ENCODE measurements at regions not wholly inside any gene's neighbourhood (a gene's known extent, or its start where the extent isn't known, plus 50 kb on each side); places are given as distances from the start of the nearest gene placed in this dataset.
"Not testable (repeated sequence)": the region's sequence is repeated elsewhere in the genome, so short reads cannot be mapped to it uniquely, and the experiment has no call there.

DNA sequence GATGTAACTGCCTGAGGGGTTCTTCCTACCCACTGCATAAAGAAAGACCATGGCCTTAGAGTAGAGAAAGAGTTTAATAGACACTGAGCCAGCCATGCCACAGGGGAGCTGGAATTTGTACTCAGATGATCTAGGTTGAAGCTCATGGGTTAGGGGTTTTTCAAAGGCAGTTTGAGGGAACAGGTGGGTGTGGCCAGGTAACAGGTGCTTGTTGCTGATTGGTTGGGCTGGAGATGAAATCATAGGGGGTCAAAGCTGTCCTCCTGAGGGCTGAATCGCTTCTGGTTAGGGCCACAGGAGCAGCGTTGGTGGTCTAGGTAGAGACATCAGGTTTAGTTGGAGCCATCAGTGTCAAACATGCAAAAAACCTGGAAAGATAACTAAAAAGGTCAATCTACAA, 59.2 kb upstream of the CSNK1A1L start:
- H3K27me3 ChIP-seq (replicated peaks; ENCODE audit: control insufficient read depth, insufficient read depth, low read length), result no peaks in the 10 kb centered on the region

GRCh38 chr13:37163641-37164265, 58.3 kb upstream of the CSNK1A1L start:
- Mint-ChIP-seq H3K27ac (ENCODE audit: unreplicated experiment) (no peak overlapping the region), H3K4me1 (ENCODE audit: low read depth, unreplicated experiment) (no peaks in the 10 kb centered on the region), H3K36me3 (ENCODE audit: insufficient read depth, unreplicated experiment) (no peaks in the 10 kb centered on the region), H3K9me3 (ENCODE audit: unreplicated experiment) (no peaks in the 10 kb centered on the region), H3K4me3 (ENCODE audit: unreplicated experiment) (no peak overlapping the region), H3K27me3 (ENCODE audit: insufficient read depth, unreplicated experiment) (peaks cover 4% of the 10 kb centered on the region)
- Histone ChIP-seq H3K9me3 (no peaks in the 10 kb centered on the region), H3K27me3 (replicated peaks; ENCODE audit: control insufficient read depth, insufficient read depth, low read length) (no peaks in the 10 kb centered on the region), H3K4me3 (ENCODE audit: low read depth, low read length) (no peak overlapping the region), H3K4me1 (no peaks in the 10 kb centered on the region), H3K36me3 (ENCODE audit: control insufficient read depth, insufficient read depth, low read length) (no peaks in the 10 kb centered on the region)
- no TSS peak for BruUV-seq (replicated peaks)
- intact Hi-C loops (cut with micrococcal nuclease; ENCODE audit: unreplicated experiment), result no loop called here
- ChIA-PET CTCF (no interaction called here), POLR2A (no interaction called here)
- TF ChIP-seq, protein P1, sequence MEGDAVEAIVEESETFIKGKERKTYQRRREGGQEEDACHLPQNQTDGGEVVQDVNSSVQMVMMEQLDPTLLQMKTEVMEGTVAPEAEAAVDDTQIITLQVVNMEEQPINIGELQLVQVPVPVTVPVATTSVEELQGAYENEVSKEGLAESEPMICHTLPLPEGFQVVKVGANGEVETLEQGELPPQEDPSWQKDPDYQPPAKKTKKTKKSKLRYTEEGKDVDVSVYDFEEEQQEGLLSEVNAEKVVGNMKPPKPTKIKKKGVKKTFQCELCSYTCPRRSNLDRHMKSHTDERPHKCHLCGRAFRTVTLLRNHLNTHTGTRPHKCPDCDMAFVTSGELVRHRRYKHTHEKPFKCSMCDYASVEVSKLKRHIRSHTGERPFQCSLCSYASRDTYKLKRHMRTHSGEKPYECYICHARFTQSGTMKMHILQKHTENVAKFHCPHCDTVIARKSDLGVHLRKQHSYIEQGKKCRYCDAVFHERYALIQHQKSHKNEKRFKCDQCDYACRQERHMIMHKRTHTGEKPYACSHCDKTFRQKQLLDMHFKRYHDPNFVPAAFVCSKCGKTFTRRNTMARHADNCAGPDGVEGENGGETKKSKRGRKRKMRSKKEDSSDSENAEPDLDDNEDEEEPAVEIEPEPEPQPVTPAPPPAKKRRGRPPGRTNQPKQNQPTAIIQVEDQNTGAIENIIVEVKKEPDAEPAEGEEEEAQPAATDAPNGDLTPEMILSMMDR (IDR thresholded peaks at IDR 0.05; ENCODE audit: insufficient read depth in 1 of 2, low read depth in 1 of 2, low read length in 1 of 2, severe bottlenecking in 1 of 2, unreplicated experiment in 1 of 2), result no peak
- DNase-seq, result no peak

More for the DNA sequence above, 59.2 kb upstream of the CSNK1A1L start:
- H3K27ac Mint-ChIP-seq (ENCODE audit: unreplicated experiment), result no peak overlapping the region
- POLR2A ChIA-PET, result no interaction called here
- no TSS peak for BruUV-seq (replicated peaks)
- H3K36me3 Mint-ChIP-seq (ENCODE audit: insufficient read depth, unreplicated experiment), result no peaks in the 10 kb centered on the region
- no peaks in the 10 kb centered on the region for H3K4me1 ChIP-seq
- no peaks in the 10 kb centered on the region for H3K9me3 ChIP-seq
- CTCF ChIA-PET, result no interaction called here
- no peaks in the 10 kb centered on the region for H3K4me1 Mint-ChIP-seq (ENCODE audit: low read depth, unreplicated experiment)
- no peaks in the 10 kb centered on the region for H3K9me3 Mint-ChIP-seq (ENCODE audit: unreplicated experiment)
- no peaks in the 10 kb centered on the region for H3K36me3 ChIP-seq (ENCODE audit: control insufficient read depth, insufficient read depth, low read length)
- TF ChIP-seq, protein P1 (IDR thresholded peaks at IDR 0.05; ENCODE audit: insufficient read depth in 1 of 2, low read depth in 1 of 2, low read length in 1 of 2, severe bottlenecking in 1 of 2, unreplicated experiment in 1 of 2), result no peak
- no peak overlapping the region for H3K4me3 Mint-ChIP-seq (ENCODE audit: unreplicated experiment)
- no peak overlapping the region for H3K4me3 ChIP-seq (ENCODE audit: low read depth, low read length)
- DNase-seq, result no peak
- intact Hi-C loops (cut with micrococcal nuclease; ENCODE audit: unreplicated experiment), result no loop called here
- H3K27me3 Mint-ChIP-seq (ENCODE audit: insufficient read depth, unreplicated experiment), result peaks cover 4% of the 10 kb centered on the region

DNA sequence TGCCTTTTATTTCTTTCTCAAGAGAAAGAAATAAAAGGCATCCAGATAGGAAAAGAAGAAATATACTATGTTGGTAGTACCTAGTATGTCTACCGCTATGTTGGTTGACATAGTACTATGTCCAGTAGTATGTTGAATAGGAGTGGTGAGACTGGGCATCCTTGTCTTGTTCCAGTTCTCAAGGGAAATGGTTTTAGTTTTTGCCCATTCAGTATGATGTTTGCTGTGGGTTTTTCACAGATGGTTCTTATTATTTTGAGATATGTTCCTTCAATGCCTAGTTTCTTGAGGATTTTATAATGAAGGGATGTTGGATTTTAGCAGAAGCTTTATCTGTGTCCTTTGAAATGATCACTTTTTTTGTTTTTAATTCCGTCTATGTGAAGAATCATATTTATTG, 53.0 kb upstream of the CSNK1A1L start:
- BruUV-seq (replicated peaks), result no TSS peak
- intact Hi-C loops (cut with micrococcal nuclease; ENCODE audit: unreplicated experiment), result no loop called here
- H3K27me3 ChIP-seq (replicated peaks; ENCODE audit: control insufficient read depth, insufficient read depth, low read length), result no peaks in the 10 kb centered on the region
- Mint-ChIP-seq H3K9me3 (ENCODE audit: unreplicated experiment) (no peaks in the 10 kb centered on the region), H3K36me3 (ENCODE audit: insufficient read depth, unreplicated experiment) (no peaks in the 10 kb centered on the region), H3K4me3 (ENCODE audit: unreplicated experiment) (no peak overlapping the region), H3K27ac (ENCODE audit: unreplicated experiment) (no peak overlapping the region), H3K4me1 (ENCODE audit: low read depth, unreplicated experiment) (peaks cover 6% of the 10 kb centered on the region), H3K27me3 (ENCODE audit: insufficient read depth, unreplicated experiment) (no peaks in the 10 kb centered on the region)
- H3K4me3 ChIP-seq (ENCODE audit: low read depth, low read length), result no peak overlapping the region
- no peak for DNase-seq
- no peaks in the 10 kb centered on the region for H3K4me1 ChIP-seq
- POLR2A ChIA-PET, result no interaction called here
- no peaks in the 10 kb centered on the region for H3K36me3 ChIP-seq (ENCODE audit: control insufficient read depth, insufficient read depth, low read length)
- TF ChIP-seq, protein P1 (IDR thresholded peaks at IDR 0.05; ENCODE audit: insufficient read depth in 1 of 2, low read depth in 1 of 2, low read length in 1 of 2, severe bottlenecking in 1 of 2, unreplicated experiment in 1 of 2), result no peak
- CTCF ChIA-PET, result no interaction called here
- H3K9me3 ChIP-seq, result no peaks in the 10 kb centered on the region

DNA sequence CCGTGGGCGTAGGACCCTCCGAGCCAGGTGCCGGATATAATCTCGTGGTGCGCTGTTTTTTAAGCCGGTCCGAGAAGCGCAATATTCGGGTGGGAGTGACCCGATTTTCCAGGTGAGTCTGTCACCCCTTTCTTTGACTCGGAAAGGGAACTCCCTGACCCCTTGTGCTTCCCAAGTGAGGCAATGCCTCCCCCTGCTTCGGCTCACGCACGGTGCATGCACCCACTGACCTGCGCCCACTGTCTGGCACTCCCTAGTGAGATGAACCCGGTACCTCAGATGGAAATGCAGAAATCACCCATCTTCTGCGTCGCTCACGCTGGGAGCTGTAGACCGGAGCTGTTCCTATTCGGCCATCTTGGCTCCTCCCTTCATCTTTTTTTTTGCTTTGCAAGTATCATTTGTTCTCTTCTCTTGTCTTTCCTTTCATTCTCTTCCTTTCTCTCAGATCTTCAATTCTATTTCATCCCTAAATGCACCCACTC, 50.2 kb upstream of the CSNK1A1L start:
- H3K9me3 Mint-ChIP-seq (ENCODE audit: unreplicated experiment); intact Hi-C loops (cut with micrococcal nuclease; ENCODE audit: unreplicated experiment); H3K36me3 Mint-ChIP-seq (ENCODE audit: insufficient read depth, unreplicated experiment); H3K9me3 ChIP-seq; H3K4me1 Mint-ChIP-seq (ENCODE audit: low read depth, unreplicated experiment); H3K27me3 ChIP-seq (replicated peaks; ENCODE audit: control insufficient read depth, insufficient read depth, low read length); CTCF ChIA-PET; H3K4me1 ChIP-seq; H3K27me3 Mint-ChIP-seq (ENCODE audit: insufficient read depth, unreplicated experiment); H3K36me3 ChIP-seq (ENCODE audit: control insufficient read depth, insufficient read depth, low read length); POLR2A ChIA-PET: not testable (repeated sequence)
- Mint-ChIP-seq H3K27ac (ENCODE audit: unreplicated experiment) (peak overlapping the region; percentile 28), H3K4me3 (ENCODE audit: unreplicated experiment) (peak overlapping the region; percentile 69)
- TSS peak; percentile 38 for BruUV-seq (replicated peaks)
- H3K4me3 ChIP-seq (ENCODE audit: low read depth, low read length), result peak overlapping the region; percentile 35
- DNase-seq, result peak in 1 of 2 experiments; percentile 30

All from Caco-2 (cell line).